ENCODE measurements at regions not wholly inside any gene's neighbourhood (a gene's known extent, or its start where the extent isn't known, plus 50 kb on each side); places are given as distances from the start of the nearest gene placed in this dataset.

GRCh38 chr3:152664766-152665165 is 170.2 kb upstream of the P2RY1 start:
- Mint-ChIP-seq H3K27ac (no peak overlapping the region), H3K27me3 (peaks cover 0 to 2% of the 10 kb centered on the region in 2 donors), H3K9me3 (peaks cover 0 to 18% (median 6%) of the 10 kb centered on the region in 8 donors), H3K4me3 (no peak overlapping the region), H3K4me1 (no peaks in the 10 kb centered on the region), H3K36me3 (no peaks in the 10 kb centered on the region)
- H3K27me3 ChIP-seq (ENCODE audit: insufficient read depth, low read length): no peaks in the 10 kb centered on the region
- ChIA-PET POLR2A (ENCODE audit: partially characterized antibody) (no interaction called here), CTCF (ENCODE audit: partially characterized antibody) (no interaction called here)
- no peak overlapping the region for H3K4me3 ChIP-seq (ENCODE audit: low read length in 2 of 2)
- no peak overlapping the region for H3K27ac ChIP-seq (ENCODE audit: low read depth, low read length)
- intact Hi-C loops (cut with micrococcal nuclease): no loop called here
- no peaks in the 10 kb centered on the region for H3K4me1 ChIP-seq (ENCODE audit: insufficient read depth, low read length)
- peaks cover 0 to 3% of the 10 kb centered on the region in 2 donors for H3K9me3 ChIP-seq (ENCODE audit: control insufficient read depth in 1 of 2, low read length in 2 of 2)
- no peaks in the 10 kb centered on the region for H3K36me3 ChIP-seq (ENCODE audit: insufficient read depth, low read length)
- no peak for DNase-seq

GRCh38 chr3:152667267-152667666 is 167.7 kb upstream of the P2RY1 start:
- H3K4me3 ChIP-seq (ENCODE audit: low read length in 2 of 2): no peak overlapping the region
- ChIA-PET CTCF (ENCODE audit: partially characterized antibody) (no interaction called here), POLR2A (ENCODE audit: partially characterized antibody) (no interaction called here)
- peaks cover 0 to 10% of the 10 kb centered on the region in 2 donors for H3K27me3 Mint-ChIP-seq
- H3K4me3 Mint-ChIP-seq: no peak overlapping the region
- H3K36me3 ChIP-seq (ENCODE audit: insufficient read depth, low read length): no peaks in the 10 kb centered on the region
- intact Hi-C loops (cut with micrococcal nuclease): no loop called here
- no peaks in the 10 kb centered on the region for H3K4me1 Mint-ChIP-seq
- peaks cover 0 to 3% (median 0%) of the 10 kb centered on the region in 8 donors for H3K9me3 Mint-ChIP-seq
- H3K27ac ChIP-seq (ENCODE audit: low read depth, low read length): no peak overlapping the region
- H3K27ac Mint-ChIP-seq: no peak overlapping the region
- H3K27me3 ChIP-seq (ENCODE audit: insufficient read depth, low read length): no peaks in the 10 kb centered on the region
- H3K9me3 ChIP-seq (ENCODE audit: control insufficient read depth in 1 of 2, low read length in 2 of 2): no peaks in the 10 kb centered on the region
- no peaks in the 10 kb centered on the region for H3K4me1 ChIP-seq (ENCODE audit: insufficient read depth, low read length)
- H3K36me3 Mint-ChIP-seq: no peaks in the 10 kb centered on the region
- DNase-seq: no peak

GRCh38 chr3:152669560-152669959 is 165.4 kb upstream of the P2RY1 start:
- Histone ChIP-seq H3K4me3 (ENCODE audit: low read length in 2 of 2) (no peak overlapping the region), H3K9me3 (ENCODE audit: control insufficient read depth in 1 of 2, low read length in 2 of 2) (no peaks in the 10 kb centered on the region), H3K27ac (ENCODE audit: low read depth, low read length) (no peak overlapping the region), H3K36me3 (ENCODE audit: insufficient read depth, low read length) (no peaks in the 10 kb centered on the region), H3K4me1 (ENCODE audit: insufficient read depth, low read length) (no peaks in the 10 kb centered on the region), H3K27me3 (ENCODE audit: insufficient read depth, low read length) (no peaks in the 10 kb centered on the region)
- Mint-ChIP-seq H3K4me1 (no peaks in the 10 kb centered on the region), H3K9me3 (peaks cover 0 to 1% (median 0%) of the 10 kb centered on the region in 8 donors), H3K27me3 (peaks cover 0 to 10% of the 10 kb centered on the region in 2 donors), H3K4me3 (no peak overlapping the region), H3K27ac (no peak overlapping the region), H3K36me3 (no peaks in the 10 kb centered on the region)
- CTCF ChIA-PET (ENCODE audit: partially characterized antibody): no interaction called here
- no peak for DNase-seq
- intact Hi-C loops (cut with micrococcal nuclease): no loop called here
- POLR2A ChIA-PET (ENCODE audit: partially characterized antibody): no interaction called here

GRCh38 chr3:152671446-152672319 is 163.2 kb upstream of the P2RY1 start:
- Histone ChIP-seq H3K9me3 (ENCODE audit: control insufficient read depth in 1 of 2, low read length in 2 of 2) (no peaks in the 10 kb centered on the region), H3K4me3 (ENCODE audit: low read length in 2 of 2) (no peak overlapping the region), H3K27ac (ENCODE audit: low read depth, low read length) (no peak overlapping the region), H3K4me1 (ENCODE audit: insufficient read depth, low read length) (no peaks in the 10 kb centered on the region), H3K27me3 (ENCODE audit: insufficient read depth, low read length) (no peaks in the 10 kb centered on the region), H3K36me3 (ENCODE audit: insufficient read depth, low read length) (no peaks in the 10 kb centered on the region)
- no peak for DNase-seq
- Mint-ChIP-seq H3K27me3 (peaks cover 0 to 12% of the 10 kb centered on the region in 2 donors), H3K4me1 (no peaks in the 10 kb centered on the region), H3K36me3 (no peaks in the 10 kb centered on the region), H3K27ac (no peak overlapping the region), H3K4me3 (no peak overlapping the region), H3K9me3 (no peaks in the 10 kb centered on the region)
- CTCF ChIA-PET (ENCODE audit: partially characterized antibody): no interaction called here
- POLR2A ChIA-PET (ENCODE audit: partially characterized antibody): no interaction called here
- intact Hi-C loops (cut with micrococcal nuclease): no loop called here

GRCh38 chr3:152672320-152672649 is 162.6 kb upstream of the P2RY1 start:
- ChIA-PET POLR2A (ENCODE audit: partially characterized antibody) (no interaction called here), CTCF (ENCODE audit: partially characterized antibody) (no interaction called here)
- Mint-ChIP-seq H3K9me3 (no peaks in the 10 kb centered on the region), H3K27ac (no peak overlapping the region), H3K36me3 (no peaks in the 10 kb centered on the region), H3K4me3 (no peak overlapping the region), H3K27me3 (peaks cover 0 to 12% of the 10 kb centered on the region in 2 donors), H3K4me1 (no peaks in the 10 kb centered on the region)
- Histone ChIP-seq H3K36me3 (ENCODE audit: insufficient read depth, low read length) (no peaks in the 10 kb centered on the region), H3K9me3 (ENCODE audit: control insufficient read depth in 1 of 2, low read length in 2 of 2) (no peaks in the 10 kb centered on the region), H3K27me3 (ENCODE audit: insufficient read depth, low read length) (no peaks in the 10 kb centered on the region), H3K27ac (ENCODE audit: low read depth, low read length) (no peak overlapping the region), H3K4me3 (ENCODE audit: low read length in 2 of 2) (no peak overlapping the region), H3K4me1 (ENCODE audit: insufficient read depth, low read length) (no peaks in the 10 kb centered on the region)
- no peak for DNase-seq
- intact Hi-C loops (cut with micrococcal nuclease): no loop called here

GRCh38 chr3:152676810-152677379 is 158.0 kb upstream of the P2RY1 start:
- intact Hi-C loops (cut with micrococcal nuclease): no loop called here
- Mint-ChIP-seq H3K4me1 (no peaks in the 10 kb centered on the region), H3K9me3 (peaks cover 0 to 4% (median 0%) of the 10 kb centered on the region in 8 donors), H3K4me3 (no peak overlapping the region), H3K36me3 (no peaks in the 10 kb centered on the region), H3K27me3 (peaks cover 4% of the 10 kb centered on the region in 2 donors), H3K27ac (no peak overlapping the region)
- POLR2A ChIA-PET (ENCODE audit: partially characterized antibody): no interaction called here
- no peak for DNase-seq
- Histone ChIP-seq H3K27ac (ENCODE audit: low read depth, low read length) (no peak overlapping the region), H3K27me3 (ENCODE audit: insufficient read depth, low read length) (no peaks in the 10 kb centered on the region), H3K4me3 (ENCODE audit: low read length in 2 of 2) (no peak overlapping the region), H3K9me3 (ENCODE audit: control insufficient read depth in 1 of 2, low read length in 2 of 2) (no peaks in the 10 kb centered on the region), H3K4me1 (ENCODE audit: insufficient read depth, low read length) (no peaks in the 10 kb centered on the region), H3K36me3 (ENCODE audit: insufficient read depth, low read length) (no peaks in the 10 kb centered on the region)
- CTCF ChIA-PET (ENCODE audit: partially characterized antibody): no interaction called here

GRCh38 chr3:152677491-152677890 is 157.4 kb upstream of the P2RY1 start:
- Histone ChIP-seq H3K36me3 (ENCODE audit: insufficient read depth, low read length) (no peaks in the 10 kb centered on the region), H3K27ac (ENCODE audit: low read depth, low read length) (no peak overlapping the region), H3K4me3 (ENCODE audit: low read length in 2 of 2) (no peak overlapping the region), H3K9me3 (ENCODE audit: control insufficient read depth in 1 of 2, low read length in 2 of 2) (no peaks in the 10 kb centered on the region), H3K27me3 (ENCODE audit: insufficient read depth, low read length) (no peaks in the 10 kb centered on the region), H3K4me1 (ENCODE audit: insufficient read depth, low read length) (no peaks in the 10 kb centered on the region)
- no peak for DNase-seq
- CTCF ChIA-PET (ENCODE audit: partially characterized antibody): no interaction called here
- no peaks in the 10 kb centered on the region for H3K4me1 Mint-ChIP-seq
- peaks cover 0 to 4% (median 0%) of the 10 kb centered on the region in 8 donors for H3K9me3 Mint-ChIP-seq
- peaks cover 1 to 4% of the 10 kb centered on the region in 2 donors for H3K27me3 Mint-ChIP-seq
- POLR2A ChIA-PET (ENCODE audit: partially characterized antibody): no interaction called here
- intact Hi-C loops (cut with micrococcal nuclease): no loop called here
- H3K27ac Mint-ChIP-seq: no peak overlapping the region
- H3K36me3 Mint-ChIP-seq: no peaks in the 10 kb centered on the region
- H3K4me3 Mint-ChIP-seq: no peak overlapping the region

Data from CD4-positive, alpha-beta memory T cell (primary cell).